Thyroid gland (tissue), 4 donors: ENCODE measurements at regions not wholly inside any gene's neighbourhood (a gene's known extent, or its start where the extent isn't known, plus 50 kb on each side); places are given as distances from the start of the nearest gene placed in this dataset.

Experiments
- CTCF ChIP-seq, 6 experiments: fragments of 200-600 bp in 3 of 6; fragments of 450-650 bp in 3 of 6; sonication (generic) in 3 of 6; IDR thresholded peaks; one replicate each; pipeline ENCODE4 v1.5.1; 2016 to 2019; ENCODE audit warnings: antibody characterized with exemption in 6 of 6, mild to moderate bottlenecking in 2 of 6, inconsistent platforms in 1 of 6, moderate library complexity in 1 of 6
- POLR2A ChIP-seq, 2 donors: fragments of 450-650 bp; IDR thresholded peaks; one replicate each; pipeline ENCODE4 v1.6.1; 2017; ENCODE audit warnings: antibody characterized with exemption in 2 of 2, mild to moderate bottlenecking in 2 of 2, moderate library complexity in 1 of 2

GRCh38 chr13:22938576-22938975, 242.2 kb upstream of the SGCG start:
- no peak for TF ChIP-seq POLR2A (IDR thresholded peaks at IDR 0.05)
- TF ChIP-seq CTCF (IDR thresholded peaks at IDR 0.05) = no peak
